GM21723 (cell line): ENCODE measurements at regions not wholly inside any gene's neighbourhood (a gene's known extent, or its start where the extent isn't known, plus 50 kb on each side); places are given as distances from the start of the nearest gene placed in this dataset.

ENCODE experiments used
- ATAC-seq: cut with Tn5 transposase; IDR thresholded peaks from one replicate; pipeline ENCODE4 v1.9.1; 2021; ENCODE audit warnings: mild to moderate bottlenecking, moderate library complexity; ENCODE audit not compliant: unreplicated experiment

DNA sequence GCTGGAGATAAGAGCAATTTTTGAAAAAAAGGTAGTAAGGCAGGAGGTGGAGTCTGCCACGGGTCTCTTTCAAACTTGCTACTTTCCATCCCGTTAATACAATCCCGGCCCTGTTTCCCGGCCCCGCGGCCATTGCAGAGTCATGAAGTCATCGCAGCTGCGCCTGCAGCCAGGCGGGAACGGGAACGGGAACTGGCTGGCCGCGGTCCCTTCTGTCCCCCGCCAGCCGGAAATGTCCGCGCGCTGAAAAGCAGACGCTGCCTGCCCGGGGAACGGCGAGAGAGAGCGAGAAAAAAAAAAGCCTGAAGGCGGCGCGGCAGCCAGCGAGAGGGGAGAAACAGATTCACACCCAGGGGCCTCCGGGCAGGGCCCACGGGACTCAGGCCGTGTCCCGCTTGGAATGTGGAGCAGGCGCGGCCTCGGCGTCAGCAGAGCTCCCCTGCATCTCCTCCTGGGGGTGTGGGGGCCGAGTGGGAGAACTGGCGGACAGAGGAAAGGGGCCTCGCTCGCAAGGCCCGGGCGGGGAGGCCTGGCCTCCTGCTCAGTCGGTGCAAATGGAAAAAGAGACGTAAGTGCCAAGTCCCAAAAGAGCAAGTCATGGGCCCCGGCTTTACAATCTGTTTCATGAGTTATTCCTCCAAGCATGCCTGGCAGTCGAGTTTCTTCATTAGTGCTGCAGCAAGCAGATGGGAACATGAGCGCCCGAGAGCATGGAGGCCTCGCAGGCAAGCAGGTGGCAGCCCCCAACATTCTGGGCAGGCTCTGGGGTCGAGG lies 201.2 kb upstream of the GAS1 start:
- no peak for ATAC-seq

DNA sequence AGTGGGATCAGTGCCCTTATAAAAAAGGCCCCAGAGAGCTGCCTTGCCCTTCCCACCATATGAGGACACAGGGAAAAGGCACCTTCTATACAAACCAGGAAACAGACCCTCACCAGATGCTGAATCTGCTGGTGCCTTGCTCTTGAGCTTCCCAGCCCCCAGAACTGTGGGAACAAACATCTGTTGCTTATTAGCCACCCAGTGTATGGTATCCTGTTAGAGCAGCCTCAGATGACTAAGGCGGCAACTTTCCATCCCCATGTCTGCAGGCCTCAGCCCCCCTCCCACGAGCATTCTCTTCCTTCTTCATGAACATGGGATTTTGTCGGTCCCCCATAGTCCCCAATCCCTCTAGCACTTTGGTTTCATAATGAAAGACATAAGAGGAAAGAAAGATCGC lies 202.5 kb upstream of the GAS1 start:
- ATAC-seq, result no peak

GRCh38 chr9:87152256-87152655 lies 204.9 kb upstream of the GAS1 start:
- ATAC-seq, result no peak

DNA sequence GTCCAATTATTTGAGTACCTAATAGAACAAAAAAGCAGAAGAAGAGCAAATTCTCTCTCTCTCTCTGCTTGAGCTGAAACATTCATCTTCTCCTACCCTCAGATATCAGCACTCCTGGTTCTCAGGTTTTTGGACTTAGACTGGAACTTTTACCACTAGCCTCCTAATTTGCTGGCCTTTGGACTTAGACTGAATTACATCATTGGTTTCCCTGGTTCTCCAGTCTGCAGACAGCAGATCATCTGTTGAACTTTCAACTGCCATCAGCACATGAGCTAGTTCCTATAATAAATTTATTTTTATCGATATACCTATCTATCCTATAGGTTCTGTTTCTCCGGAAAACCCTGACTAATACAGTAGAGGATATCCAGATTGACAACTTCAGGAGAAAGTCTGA lies 208.9 kb upstream of the GAS1 start:
- no peak for ATAC-seq

GRCh38 chr9:87157366-87158031 lies 210.2 kb upstream of the GAS1 start:
- no peak for ATAC-seq

DNA sequence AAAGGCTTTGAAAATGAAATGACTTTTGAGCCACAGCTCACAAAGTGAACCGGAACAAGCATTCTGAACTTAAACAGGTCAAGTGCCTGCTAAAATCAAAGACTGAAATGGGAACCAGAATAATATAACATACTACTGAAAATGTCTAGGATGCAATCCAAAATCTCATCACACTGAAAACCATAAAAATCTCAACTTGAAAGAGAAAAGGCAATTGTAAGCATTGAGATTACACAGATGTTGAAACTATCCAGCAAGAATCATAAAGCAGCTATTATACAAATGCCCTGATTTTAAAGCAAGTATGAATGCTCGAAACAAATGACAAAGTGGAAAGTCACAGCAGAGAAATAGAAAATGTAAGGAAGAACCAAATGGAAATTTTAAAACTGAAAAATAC lies 211.5 kb upstream of the GAS1 start:
- no peak for ATAC-seq

- no peak for ATAC-seq
These were observed 213.1 kb upstream of the GAS1 start for GRCh38 chr9:87160148-87161102.

- ATAC-seq, result no peak
These were observed 219.9 kb upstream of the GAS1 start for GRCh38 chr9:87167161-87167560.

- no peak for ATAC-seq
These were observed 220.3 kb upstream of the GAS1 start for GRCh38 chr9:87167582-87167981.

DNA sequence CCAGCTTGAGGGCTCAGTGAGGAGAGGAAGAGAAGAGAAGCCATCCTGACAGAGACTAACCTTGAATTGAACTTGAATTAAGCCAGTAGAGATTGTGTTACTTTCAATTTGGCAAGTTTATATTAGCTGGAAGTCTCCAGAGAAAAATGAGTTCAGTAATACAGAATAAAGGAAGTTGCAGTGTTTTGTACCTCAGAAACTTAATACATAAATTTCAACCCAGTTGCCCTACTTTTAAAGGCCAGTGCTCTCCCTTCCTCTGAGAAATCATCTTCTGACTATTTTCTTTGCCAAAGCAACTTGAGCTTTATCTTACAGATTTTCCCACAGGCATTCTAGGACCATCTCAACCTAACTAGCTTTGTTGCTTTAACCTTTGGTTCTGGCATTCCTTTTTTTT lies 231.0 kb upstream of the GAS1 start:
- no peak for ATAC-seq

DNA sequence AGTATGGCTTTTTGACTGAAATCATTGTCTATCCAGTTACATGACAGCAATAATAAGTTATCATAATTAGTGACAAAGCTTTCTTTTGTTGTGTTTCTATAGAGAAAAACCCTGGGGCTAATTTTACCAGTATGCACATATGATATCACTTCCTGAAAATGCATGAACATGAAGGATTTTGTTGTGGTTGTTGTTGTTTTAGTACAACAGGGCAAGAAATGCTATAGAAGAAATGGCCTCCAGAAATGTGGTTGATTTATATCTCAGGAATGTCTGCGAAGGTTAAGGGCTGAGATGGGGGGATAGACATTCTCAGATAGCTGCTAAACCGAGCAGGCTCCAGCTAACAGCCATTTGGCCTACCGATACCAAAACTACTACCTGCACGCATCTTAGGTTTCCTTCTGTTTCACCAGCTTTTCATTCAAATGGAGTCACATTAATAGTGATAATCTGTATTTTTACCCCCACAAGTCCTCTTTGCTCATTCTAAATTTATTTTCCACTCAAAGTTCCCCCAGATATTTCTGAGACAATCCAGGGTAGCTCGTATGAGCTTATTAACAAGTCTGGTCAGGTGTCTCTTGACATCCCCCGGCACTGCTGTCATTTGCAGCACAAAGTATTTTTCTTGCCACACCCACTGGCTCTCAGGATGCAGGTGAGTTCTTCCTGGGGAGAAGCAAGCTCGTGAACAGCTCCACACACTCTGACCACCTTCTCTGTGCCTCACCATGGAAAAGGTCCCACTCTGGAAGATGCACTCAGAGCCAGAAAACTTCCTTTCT lies 232.4 kb upstream of the GAS1 start:
- no peak for ATAC-seq

- ATAC-seq, result no peak
These were observed 233.1 kb upstream of the GAS1 start for GRCh38 chr9:87180361-87180760.

DNA sequence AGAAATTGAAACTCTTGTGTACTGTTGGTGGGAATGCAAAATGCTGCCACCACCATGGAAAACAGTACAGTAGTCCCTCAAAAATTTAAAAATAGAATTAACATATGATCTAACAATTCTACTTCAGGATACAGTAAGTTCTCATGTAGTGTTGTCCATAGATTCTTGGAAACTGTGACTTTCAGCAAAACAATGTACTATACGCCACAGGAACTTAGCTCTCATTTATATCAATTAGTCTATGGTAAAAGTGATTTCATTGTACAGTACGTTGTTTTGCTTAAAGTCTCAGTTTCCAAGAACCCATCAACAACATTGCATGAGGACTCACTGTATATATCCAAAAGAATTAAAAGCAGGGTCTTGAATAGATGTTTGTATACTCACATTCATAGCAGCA lies 233.5 kb upstream of the GAS1 start:
- no peak for ATAC-seq

- ATAC-seq, result peak; percentile 56
These were observed 234.4 kb upstream of the GAS1 start for GRCh38 chr9:87181670-87182069.

DNA sequence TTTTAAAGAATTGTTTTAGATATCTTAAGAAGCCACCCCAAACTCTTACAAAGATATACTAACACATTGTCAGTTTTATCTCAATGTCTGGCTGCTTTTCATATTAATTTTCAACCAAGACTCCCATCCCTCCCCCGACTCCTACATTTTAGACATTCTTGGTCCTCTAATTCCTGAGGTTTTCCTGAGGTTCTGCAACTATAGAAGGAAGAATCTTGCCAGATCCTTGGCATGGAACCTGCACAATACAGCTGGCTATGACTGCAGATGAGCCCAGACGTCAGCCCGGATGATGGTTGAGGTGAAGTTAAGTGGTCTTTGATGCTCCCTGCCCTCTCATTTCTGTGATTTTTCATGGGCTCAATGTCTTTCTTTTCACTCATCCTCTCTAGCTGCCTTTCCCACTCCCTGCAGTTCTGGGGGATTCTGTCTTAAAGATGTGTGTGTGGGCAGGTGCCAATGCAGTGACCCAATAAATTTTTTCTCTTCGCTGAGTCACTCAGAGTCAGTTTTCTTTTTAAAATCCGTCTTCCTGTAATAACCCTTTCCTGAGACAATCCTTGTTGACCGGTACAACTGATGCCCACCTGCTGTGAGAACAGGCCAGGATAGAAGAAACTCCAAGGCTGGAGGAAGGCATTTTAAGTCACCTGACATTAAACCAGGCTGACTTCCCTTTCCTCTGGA lies 237.8 kb upstream of the GAS1 start:
- ATAC-seq, result no peak

DNA sequence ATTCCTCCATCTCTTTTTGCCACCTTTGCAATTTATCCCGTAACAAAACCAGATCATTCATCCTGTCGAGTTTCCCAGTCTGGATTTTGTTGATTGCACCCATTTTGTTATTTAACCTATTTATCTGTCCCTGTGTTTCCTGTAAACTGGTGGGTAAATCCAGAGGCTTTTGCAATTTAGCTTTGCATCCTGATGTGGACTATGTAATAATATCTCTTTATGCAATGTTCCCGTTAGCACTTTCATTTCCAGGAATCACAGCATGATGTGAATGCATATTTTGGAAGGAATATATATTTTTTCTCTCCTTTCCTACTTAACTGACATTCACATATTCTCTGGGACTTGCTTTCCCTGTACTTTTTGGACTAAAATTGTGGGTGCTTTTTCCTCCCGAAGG lies 240.3 kb upstream of the GAS1 start:
- no peak for ATAC-seq

DNA sequence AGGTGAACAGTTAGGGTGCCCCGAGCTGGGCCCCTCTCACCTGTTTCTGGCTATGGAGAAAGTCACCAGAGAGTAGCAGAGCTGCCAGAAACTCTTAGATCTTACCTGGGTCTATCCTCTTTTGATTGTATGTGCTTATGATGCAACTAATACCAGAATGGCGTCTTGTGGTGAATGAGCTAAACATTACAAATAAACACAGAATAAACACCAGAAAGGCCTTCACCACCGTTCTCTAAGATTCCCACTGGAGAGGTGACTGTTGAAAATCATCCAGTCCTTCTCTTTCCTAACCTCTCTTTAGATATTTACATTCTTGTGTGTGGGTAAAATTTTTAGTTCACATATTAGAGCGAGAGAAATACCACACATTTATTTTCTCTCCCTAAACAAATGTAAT lies 241.7 kb upstream of the GAS1 start:
- ATAC-seq, result no peak

GRCh38 chr9:87193151-87193550 lies 245.8 kb upstream of the GAS1 start:
- no peak for ATAC-seq

DNA sequence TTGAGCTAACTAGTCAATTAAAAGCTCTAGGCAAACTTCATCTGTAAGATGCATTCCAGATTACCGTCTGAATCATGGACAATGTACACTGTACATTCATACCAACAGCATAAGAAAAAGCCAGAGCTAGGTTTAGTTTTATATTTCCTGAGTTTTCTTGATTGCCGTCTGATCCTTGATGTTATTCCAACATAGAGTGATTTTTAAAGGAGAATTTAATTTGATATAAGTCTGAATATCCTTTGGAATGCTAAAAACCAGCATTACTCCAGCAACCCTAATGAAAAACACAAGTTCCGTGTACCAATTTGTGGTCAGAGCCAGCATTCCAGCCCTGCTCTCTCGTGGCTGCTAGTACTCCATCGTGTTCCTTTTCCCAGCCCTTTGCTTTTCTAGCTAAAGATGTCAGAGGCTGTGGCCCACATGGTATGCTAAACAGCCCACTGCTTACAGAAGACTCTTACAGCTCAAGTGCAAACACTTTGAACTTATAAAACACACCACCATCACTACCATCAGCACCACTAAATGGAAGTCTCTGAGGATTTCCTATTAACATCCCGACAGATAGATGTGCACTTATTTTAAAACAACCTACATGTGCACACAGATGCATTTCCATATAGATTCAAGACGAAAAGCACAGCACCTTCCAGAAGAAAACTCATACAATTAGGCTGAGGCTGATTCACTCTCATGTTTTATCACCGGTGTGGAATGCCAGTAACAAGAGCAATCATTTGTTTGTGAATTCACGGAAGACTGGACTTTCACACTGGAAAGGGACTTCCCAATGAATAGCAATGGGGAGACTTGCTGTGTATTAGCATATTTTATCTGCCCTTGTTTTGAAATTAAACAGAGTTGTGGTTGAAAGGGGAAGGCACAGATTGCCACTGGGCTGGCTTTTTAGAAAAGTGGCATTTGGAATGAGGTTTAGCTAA lies 246.9 kb upstream of the GAS1 start:
- no peak for ATAC-seq
